ENCODE measurements at regions not wholly inside any gene's neighbourhood (a gene's known extent, or its start where the extent isn't known, plus 50 kb on each side); places are given as distances from the start of the nearest gene placed in this dataset.

DNA sequence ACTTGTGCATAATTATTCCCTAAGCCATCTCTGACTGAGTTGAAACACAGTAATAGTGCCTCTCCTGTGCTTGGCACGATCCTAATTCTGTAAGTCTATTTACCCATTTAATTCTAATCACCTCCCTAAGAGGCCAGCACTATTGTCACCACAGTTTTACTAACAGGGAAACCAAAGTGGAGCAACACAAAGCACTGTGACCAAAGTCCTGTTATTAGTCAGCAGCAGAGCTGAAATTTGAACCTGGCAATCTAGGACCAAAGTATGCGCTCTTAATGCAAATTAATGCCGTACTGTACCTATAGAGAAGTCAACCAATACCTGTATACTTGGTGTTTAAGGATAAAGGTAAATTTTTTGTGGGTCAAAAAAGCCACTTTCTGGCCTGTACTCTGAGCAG is 77.1 kb upstream of the CNTLN start:
- DNase-seq = no peak
- peaks cover 0 to 2% (median 0%) of the 10 kb centered on the region in 6 donors for H3K9me3 Mint-ChIP-seq
- H3K27me3 Mint-ChIP-seq (ENCODE audit: low read depth in 3 of 3) = peaks cover 0 to 4% (median 3%) of the 10 kb centered on the region in 3 donors
- H3K27ac Mint-ChIP-seq = no peak overlapping the region
- no peak overlapping the region for H3K4me3 Mint-ChIP-seq
- H3K4me1 Mint-ChIP-seq = no peaks in the 10 kb centered on the region
- no peaks in the 10 kb centered on the region for H3K36me3 Mint-ChIP-seq

DNA sequence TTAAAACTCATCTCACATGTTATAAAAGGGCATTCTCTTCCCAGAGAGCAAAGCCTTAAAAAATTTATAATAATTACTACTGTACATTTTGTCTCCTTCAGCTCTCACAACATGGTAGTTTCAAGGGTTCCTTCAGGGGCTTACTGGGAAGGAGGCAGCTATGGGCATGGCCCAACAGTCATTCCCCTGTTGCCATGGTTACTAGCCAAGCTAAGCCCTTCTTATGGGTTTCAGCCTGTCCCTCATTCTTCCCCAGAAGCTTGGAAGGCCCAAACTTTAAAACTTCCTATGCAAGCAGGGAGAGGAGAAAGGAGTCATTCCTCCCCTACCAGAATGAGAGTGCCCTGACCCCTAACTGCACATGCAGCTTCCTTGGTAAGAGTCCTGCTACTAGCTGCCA is 82.2 kb upstream of the CNTLN start:
- Mint-ChIP-seq H3K36me3 (no peaks in the 10 kb centered on the region), H3K4me1 (no peaks in the 10 kb centered on the region), H3K4me3 (no peak overlapping the region)

DNA sequence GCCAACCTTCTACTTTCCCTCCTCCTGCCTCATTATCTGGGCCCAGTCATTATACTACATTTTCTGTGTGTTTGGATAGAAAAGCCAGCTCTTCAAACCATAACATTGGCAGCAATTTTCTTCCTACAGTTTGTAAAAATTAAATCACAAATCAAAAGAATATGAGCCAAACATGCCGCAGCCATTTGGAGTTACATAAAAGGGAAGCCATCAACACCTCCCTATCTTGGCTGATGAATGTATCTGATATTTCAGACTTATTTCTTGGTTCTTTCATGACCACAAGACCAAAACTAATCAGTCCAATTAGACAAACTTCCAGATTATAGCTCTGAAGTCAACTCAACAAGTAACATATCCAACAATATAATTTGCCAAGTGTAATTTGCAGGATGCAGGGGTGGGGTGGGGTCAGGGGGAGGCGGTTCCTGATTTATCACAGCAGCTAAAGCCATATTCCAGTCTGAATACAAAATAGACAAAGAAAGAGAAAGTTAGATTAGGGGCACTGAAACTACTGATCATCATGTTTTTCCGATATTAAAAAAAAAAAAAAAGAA is 89.4 kb upstream of the CNTLN start:
- H3K27ac Mint-ChIP-seq = no peak overlapping the region
- H3K27me3 Mint-ChIP-seq (ENCODE audit: low read depth in 3 of 3) = peaks cover 4 to 7% (median 4%) of the 10 kb centered on the region in 3 donors
- DNase-seq = no peak
- no peaks in the 10 kb centered on the region for H3K36me3 Mint-ChIP-seq
- peaks cover 0 to 5% (median 0%) of the 10 kb centered on the region in 6 donors for H3K9me3 Mint-ChIP-seq
- H3K4me1 Mint-ChIP-seq = no peaks in the 10 kb centered on the region
- H3K4me3 Mint-ChIP-seq = no peak overlapping the region

More for the DNA sequence above, 82.2 kb upstream of the CNTLN start:
- H3K9me3 Mint-ChIP-seq = peaks cover 0 to 2% (median 0%) of the 10 kb centered on the region in 6 donors
- H3K27me3 Mint-ChIP-seq (ENCODE audit: low read depth in 3 of 3) = peaks cover 0 to 6% (median 3%) of the 10 kb centered on the region in 3 donors
- DNase-seq = no peak
- H3K27ac Mint-ChIP-seq = no peak overlapping the region

GRCh38 chr9:17031546-17031945 is 103.3 kb upstream of the CNTLN start:
- no peaks in the 10 kb centered on the region for H3K36me3 Mint-ChIP-seq
- peaks cover 0 to 8% (median 0%) of the 10 kb centered on the region in 6 donors for H3K9me3 Mint-ChIP-seq
- peaks cover 0 to 9% (median 2%) of the 10 kb centered on the region in 3 donors for H3K27me3 Mint-ChIP-seq (ENCODE audit: low read depth in 3 of 3)
- no peaks in the 10 kb centered on the region for H3K4me1 Mint-ChIP-seq
- H3K27ac Mint-ChIP-seq = no peak overlapping the region
- H3K4me3 Mint-ChIP-seq = no peak overlapping the region
- DNase-seq = no peak

- Mint-ChIP-seq H3K36me3 (peaks cover 0 to 7% (median 0%) of the 10 kb centered on the region in 3 donors), H3K4me1 (no peaks in the 10 kb centered on the region), H3K9me3 (peaks cover 0 to 20% (median 4%) of the 10 kb centered on the region in 6 donors), H3K27ac (no peak overlapping the region), H3K27me3 (ENCODE audit: low read depth in 3 of 3) (no peaks in the 10 kb centered on the region), H3K4me3 (no peak overlapping the region)
- no peak for DNase-seq
These were observed 109.6 kb upstream of the CNTLN start for GRCh38 chr9:17025281-17025680.

DNA sequence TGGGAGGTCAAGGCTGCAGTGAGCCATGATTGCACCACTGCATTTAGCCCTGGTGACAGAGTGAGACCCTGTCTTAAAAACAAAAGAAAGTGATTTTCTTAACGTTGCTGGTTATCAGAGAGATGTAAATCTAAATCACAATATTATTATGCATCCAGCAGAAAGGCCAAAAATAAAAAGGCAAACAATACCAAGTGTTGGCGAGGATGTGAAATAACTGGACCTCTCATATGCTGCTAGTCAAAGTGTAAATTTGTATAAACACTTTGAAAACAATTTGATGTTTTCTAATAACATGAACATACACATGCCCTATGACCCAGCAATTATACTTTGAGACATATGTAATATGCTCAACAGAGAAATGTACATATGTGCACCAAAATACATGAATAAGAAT is 110.7 kb upstream of the CNTLN start:
- Mint-ChIP-seq H3K4me1 (no peaks in the 10 kb centered on the region), H3K36me3 (peaks cover 0 to 7% (median 0%) of the 10 kb centered on the region in 3 donors), H3K27me3 (ENCODE audit: low read depth in 3 of 3) (no peaks in the 10 kb centered on the region), H3K9me3 (peaks cover 0 to 16% (median 4%) of the 10 kb centered on the region in 6 donors), H3K27ac (no peak overlapping the region), H3K4me3 (no peak overlapping the region)
- no peak for DNase-seq

DNA sequence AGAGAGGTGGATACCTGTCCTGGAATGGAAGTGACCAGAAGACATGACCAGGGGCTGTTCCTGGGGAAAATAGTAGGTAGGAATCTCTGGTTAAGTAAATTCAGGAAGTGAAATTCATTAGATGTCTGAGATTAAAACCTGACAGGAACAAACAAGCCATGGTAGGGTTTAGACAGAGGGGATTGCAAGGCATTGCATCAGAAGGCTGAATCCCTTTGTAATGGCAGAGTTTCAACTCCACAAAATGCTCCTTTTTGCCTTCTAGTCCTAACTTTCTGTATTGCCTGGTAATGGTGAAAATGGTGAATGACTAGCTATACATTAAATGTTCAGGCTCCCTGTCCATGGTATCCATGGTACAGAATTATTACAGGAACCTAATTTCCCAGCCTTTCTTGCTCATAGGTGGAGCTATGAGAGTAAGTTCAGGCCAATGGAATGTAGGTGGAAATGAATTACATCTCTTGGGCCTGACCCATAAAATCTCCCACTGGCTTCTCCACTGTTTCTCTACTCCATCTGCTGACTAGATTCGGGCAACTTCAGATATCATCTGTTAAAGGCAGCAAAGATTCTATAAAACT is 113.4 kb upstream of the CNTLN start:
- Mint-ChIP-seq H3K9me3 (peaks cover 0 to 16% (median 4%) of the 10 kb centered on the region in 6 donors), H3K27ac (no peak overlapping the region), H3K36me3 (peaks cover 0 to 7% (median 0%) of the 10 kb centered on the region in 3 donors), H3K27me3 (ENCODE audit: low read depth in 3 of 3) (no peaks in the 10 kb centered on the region), H3K4me3 (no peak overlapping the region), H3K4me1 (no peaks in the 10 kb centered on the region)
- no peak for DNase-seq

GRCh38 chr9:17019398-17019797 is 115.4 kb upstream of the CNTLN start:
- Mint-ChIP-seq H3K27ac (no peak overlapping the region), H3K36me3 (peaks cover 0 to 3% (median 0%) of the 10 kb centered on the region in 3 donors), H3K9me3 (peaks cover 0 to 10% (median 2%) of the 10 kb centered on the region in 6 donors), H3K4me3 (no peak overlapping the region), H3K4me1 (no peaks in the 10 kb centered on the region), H3K27me3 (ENCODE audit: low read depth in 3 of 3) (peaks cover 0 to 5% (median 0%) of the 10 kb centered on the region in 3 donors)
- no peak for DNase-seq

GRCh38 chr9:17018540-17019196 is 116.2 kb upstream of the CNTLN start:
- peaks cover 0 to 3% (median 0%) of the 10 kb centered on the region in 6 donors for H3K9me3 Mint-ChIP-seq
- peaks cover 0 to 3% (median 0%) of the 10 kb centered on the region in 3 donors for H3K36me3 Mint-ChIP-seq
- no peaks in the 10 kb centered on the region for H3K4me1 Mint-ChIP-seq
- H3K27me3 Mint-ChIP-seq (ENCODE audit: low read depth in 3 of 3) = peaks cover 0 to 5% (median 0%) of the 10 kb centered on the region in 3 donors
- no peak for DNase-seq
- no peak overlapping the region for H3K27ac Mint-ChIP-seq
- no peak overlapping the region for H3K4me3 Mint-ChIP-seq

GRCh38 chr9:17017931-17018491 is 116.8 kb upstream of the CNTLN start:
- no peak for DNase-seq
- Mint-ChIP-seq H3K36me3 (peaks cover 0 to 3% (median 0%) of the 10 kb centered on the region in 3 donors), H3K27ac (no peak overlapping the region), H3K27me3 (ENCODE audit: low read depth in 3 of 3) (peaks cover 0 to 8% (median 0%) of the 10 kb centered on the region in 3 donors), H3K4me3 (no peak overlapping the region), H3K9me3 (peaks cover 0 to 1% (median 0%) of the 10 kb centered on the region in 6 donors), H3K4me1 (no peaks in the 10 kb centered on the region)

- Mint-ChIP-seq H3K36me3 (no peaks in the 10 kb centered on the region), H3K27me3 (ENCODE audit: low read depth in 3 of 3) (peaks cover 0 to 8% (median 2%) of the 10 kb centered on the region in 3 donors), H3K4me1 (no peaks in the 10 kb centered on the region), H3K9me3 (no peaks in the 10 kb centered on the region), H3K4me3 (no peak overlapping the region), H3K27ac (no peak overlapping the region)
- no peak for DNase-seq
These were observed 120.9 kb upstream of the CNTLN start for GRCh38 chr9:17013891-17014290.

- Mint-ChIP-seq H3K4me1 (no peaks in the 10 kb centered on the region), H3K9me3 (no peaks in the 10 kb centered on the region), H3K36me3 (no peaks in the 10 kb centered on the region), H3K4me3 (no peak overlapping the region), H3K27me3 (ENCODE audit: low read depth in 3 of 3) (peaks cover 0 to 8% (median 2%) of the 10 kb centered on the region in 3 donors), H3K27ac (no peak overlapping the region)
- DNase-seq = no peak
These were observed 121.8 kb upstream of the CNTLN start for GRCh38 chr9:17013010-17013409.

DNA sequence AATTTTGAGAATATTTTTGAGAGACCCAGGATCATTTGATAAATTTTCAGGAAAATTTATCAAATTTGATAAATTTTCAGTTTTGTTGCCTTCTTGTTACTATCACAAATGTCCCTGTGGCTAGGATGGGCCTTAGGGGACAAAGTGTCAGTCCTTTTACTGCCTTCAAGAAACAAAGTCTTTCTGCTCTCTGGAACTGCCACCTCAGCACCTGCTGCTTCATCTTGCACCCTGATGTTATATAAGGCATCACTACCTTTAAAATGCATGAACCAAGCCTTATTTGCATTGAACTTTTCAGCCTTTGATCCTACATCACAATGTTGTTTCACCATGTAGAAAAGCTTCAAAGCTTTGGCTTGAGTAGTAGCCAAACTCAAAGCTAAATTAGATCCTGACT is 123.0 kb upstream of the CNTLN start:
- Mint-ChIP-seq H3K36me3 (no peaks in the 10 kb centered on the region), H3K9me3 (peaks cover 0 to 1% (median 0%) of the 10 kb centered on the region in 6 donors), H3K4me1 (no peaks in the 10 kb centered on the region), H3K4me3 (no peak overlapping the region), H3K27ac (no peak overlapping the region), H3K27me3 (ENCODE audit: low read depth in 3 of 3) (peaks cover 1 to 10% (median 2%) of the 10 kb centered on the region in 3 donors)
- DNase-seq = no peak

DNA sequence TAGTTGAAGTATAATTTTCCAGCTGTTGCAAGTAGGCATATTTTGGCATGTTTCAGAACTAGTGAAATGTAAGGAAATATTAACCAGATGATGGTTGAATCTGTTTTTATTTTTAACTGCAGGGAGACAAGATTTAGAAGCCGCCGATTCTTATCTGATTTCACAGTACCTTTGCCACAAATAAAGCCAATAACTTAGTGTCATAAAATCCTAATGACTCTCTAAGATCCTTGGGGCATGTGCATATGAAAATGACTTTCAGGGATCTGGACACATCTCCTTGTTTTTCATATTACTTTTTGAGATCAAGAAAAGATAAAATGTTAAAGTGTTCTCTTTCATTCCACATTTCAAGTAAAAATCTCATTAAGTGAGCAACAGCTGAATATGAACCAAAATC is 125.8 kb upstream of the CNTLN start:
- Mint-ChIP-seq H3K36me3 (no peaks in the 10 kb centered on the region), H3K4me1 (peaks cover 3 to 9% of the 10 kb centered on the region in 2 donors), H3K4me3 (no peak overlapping the region), H3K27ac (no peak overlapping the region), H3K9me3 (peaks cover 0 to 4% (median 0%) of the 10 kb centered on the region in 6 donors), H3K27me3 (ENCODE audit: low read depth in 3 of 3) (peaks cover 1 to 4% (median 2%) of the 10 kb centered on the region in 3 donors)
- DNase-seq = no peak

Measured in immature natural killer cell (primary cell).